ENCODE measurements at regions not wholly inside any gene's neighbourhood (a gene's known extent, or its start where the extent isn't known, plus 50 kb on each side); places are given as distances from the start of the nearest gene placed in this dataset.

- Histone ChIP-seq H3K36me3 (ENCODE audit: control insufficient read depth, insufficient read depth, low read length) (no peaks in the 10 kb centered on the region), H3K27me3 (ENCODE audit: control insufficient read depth, insufficient read depth, low read length) (no peaks in the 10 kb centered on the region), H3K4me3 (ENCODE audit: low read depth, low read length) (no peak overlapping the region)
- FAIRE-seq (no peak), DNase-seq (ENCODE audit: low read depth) (no peak)
- TF ChIP-seq, protein P1, sequence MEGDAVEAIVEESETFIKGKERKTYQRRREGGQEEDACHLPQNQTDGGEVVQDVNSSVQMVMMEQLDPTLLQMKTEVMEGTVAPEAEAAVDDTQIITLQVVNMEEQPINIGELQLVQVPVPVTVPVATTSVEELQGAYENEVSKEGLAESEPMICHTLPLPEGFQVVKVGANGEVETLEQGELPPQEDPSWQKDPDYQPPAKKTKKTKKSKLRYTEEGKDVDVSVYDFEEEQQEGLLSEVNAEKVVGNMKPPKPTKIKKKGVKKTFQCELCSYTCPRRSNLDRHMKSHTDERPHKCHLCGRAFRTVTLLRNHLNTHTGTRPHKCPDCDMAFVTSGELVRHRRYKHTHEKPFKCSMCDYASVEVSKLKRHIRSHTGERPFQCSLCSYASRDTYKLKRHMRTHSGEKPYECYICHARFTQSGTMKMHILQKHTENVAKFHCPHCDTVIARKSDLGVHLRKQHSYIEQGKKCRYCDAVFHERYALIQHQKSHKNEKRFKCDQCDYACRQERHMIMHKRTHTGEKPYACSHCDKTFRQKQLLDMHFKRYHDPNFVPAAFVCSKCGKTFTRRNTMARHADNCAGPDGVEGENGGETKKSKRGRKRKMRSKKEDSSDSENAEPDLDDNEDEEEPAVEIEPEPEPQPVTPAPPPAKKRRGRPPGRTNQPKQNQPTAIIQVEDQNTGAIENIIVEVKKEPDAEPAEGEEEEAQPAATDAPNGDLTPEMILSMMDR (IDR thresholded peaks at IDR 0.05; ENCODE audit: insufficient read depth, low read length, severe bottlenecking) = no peak
These were observed 223.9 kb downstream of the LACC1 start for GRCh38 chr13:44103429-44104196.

- Histone ChIP-seq H3K27me3 (ENCODE audit: control insufficient read depth, insufficient read depth, low read length) (no peaks in the 10 kb centered on the region), H3K36me3 (ENCODE audit: control insufficient read depth, insufficient read depth, low read length) (no peaks in the 10 kb centered on the region), H3K4me3 (ENCODE audit: low read depth, low read length) (no peak overlapping the region)
- FAIRE-seq (no peak), DNase-seq (ENCODE audit: low read depth) (peak; percentile 75)
- TF ChIP-seq, protein P1 (IDR thresholded peaks at IDR 0.05; ENCODE audit: insufficient read depth, low read length, severe bottlenecking) = no peak
These were observed 224.4 kb downstream of the LACC1 start for GRCh38 chr13:44104197-44104490.

DNA sequence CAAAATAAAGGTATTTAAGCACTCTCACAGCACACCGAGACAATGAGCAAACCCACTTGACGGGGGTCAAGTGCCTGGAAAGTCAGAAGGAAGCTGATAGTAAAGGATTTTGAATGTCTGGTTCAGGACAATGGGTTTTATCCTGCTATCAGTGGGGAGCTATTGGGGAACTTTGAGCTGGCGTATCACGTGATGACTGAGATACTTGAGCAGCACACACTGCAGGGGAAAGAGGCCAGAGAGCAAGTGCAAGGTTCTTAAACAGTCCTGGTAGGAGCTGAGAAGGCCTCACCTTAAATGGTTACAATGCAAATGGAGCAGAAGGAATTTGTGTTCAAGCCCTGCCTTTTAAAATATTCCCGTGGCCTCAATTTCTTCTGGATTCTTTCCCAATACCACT lies 225.3 kb downstream of the LACC1 start:
- Histone ChIP-seq H3K4me3 (ENCODE audit: low read depth, low read length) (no peak overlapping the region), H3K27me3 (ENCODE audit: control insufficient read depth, insufficient read depth, low read length) (no peaks in the 10 kb centered on the region), H3K36me3 (ENCODE audit: control insufficient read depth, insufficient read depth, low read length) (no peaks in the 10 kb centered on the region)
- no peak for DNase-seq (ENCODE audit: low read depth)
- TF ChIP-seq, protein P1 (IDR thresholded peaks at IDR 0.05; ENCODE audit: insufficient read depth, low read length, severe bottlenecking) = no peak
- peak; percentile 7 for FAIRE-seq

DNA sequence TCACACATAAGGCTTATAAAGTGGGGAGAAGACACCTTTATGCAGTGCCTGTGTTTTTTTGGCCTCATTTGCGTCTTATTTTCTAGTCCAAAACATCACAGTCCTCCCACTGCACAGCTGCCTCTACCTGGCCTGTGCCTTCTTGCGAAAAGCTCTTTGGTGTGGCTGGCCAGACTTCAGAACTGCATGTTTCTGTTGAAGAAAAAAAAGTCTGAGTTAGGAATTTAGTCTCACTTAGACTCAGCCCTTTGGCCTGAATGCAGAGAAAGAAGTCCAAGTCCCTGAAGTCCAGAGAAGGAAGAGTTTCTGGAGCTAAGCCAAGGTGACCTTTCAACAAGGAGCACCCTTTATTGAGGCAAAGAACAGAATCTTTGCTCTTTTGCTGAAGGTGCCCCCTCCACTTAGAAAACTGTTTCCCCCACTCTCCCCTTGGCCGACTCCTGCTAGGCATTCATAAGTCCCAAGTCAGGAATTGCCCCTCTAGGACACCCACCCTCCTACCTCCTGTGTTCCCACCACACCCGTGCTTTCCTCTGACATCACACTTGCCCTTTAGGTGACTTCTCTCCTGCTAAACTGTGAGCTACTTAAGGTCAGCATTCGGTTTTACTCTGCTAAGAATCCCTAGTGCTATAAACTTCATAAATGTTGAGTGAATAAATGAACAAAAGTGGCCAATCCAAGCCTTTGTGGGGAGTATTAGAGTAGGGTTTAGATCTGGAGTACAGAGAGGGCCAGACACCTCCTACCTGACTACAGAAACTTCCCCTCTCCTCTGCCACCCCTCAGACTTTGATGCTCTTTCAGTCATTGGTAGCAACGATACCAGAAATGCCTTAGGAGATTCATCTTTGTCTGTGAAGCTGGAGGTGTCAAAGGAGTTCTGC lies 226.8 kb downstream of the LACC1 start:
- Histone ChIP-seq H3K36me3 (ENCODE audit: control insufficient read depth, insufficient read depth, low read length) (no peaks in the 10 kb centered on the region), H3K27me3 (ENCODE audit: control insufficient read depth, insufficient read depth, low read length) (no peaks in the 10 kb centered on the region), H3K4me3 (ENCODE audit: low read depth, low read length) (no peak overlapping the region)
- TF ChIP-seq, protein P1 (IDR thresholded peaks at IDR 0.05; ENCODE audit: insufficient read depth, low read length, severe bottlenecking) = no peak
- FAIRE-seq (no peak), DNase-seq (ENCODE audit: low read depth) (no peak)

- TF ChIP-seq, protein P1 (IDR thresholded peaks at IDR 0.05; ENCODE audit: insufficient read depth, low read length, severe bottlenecking) = no peak
- FAIRE-seq = no peak
- H3K27me3 ChIP-seq (ENCODE audit: control insufficient read depth, insufficient read depth, low read length) = no peaks in the 10 kb centered on the region
- H3K36me3 ChIP-seq (ENCODE audit: control insufficient read depth, insufficient read depth, low read length) = no peaks in the 10 kb centered on the region
- DNase-seq (ENCODE audit: low read depth) = peak; percentile 89
- H3K4me3 ChIP-seq (ENCODE audit: low read depth, low read length) = no peak overlapping the region
These were observed 227.8 kb downstream of the LACC1 start for GRCh38 chr13:44107357-44108121.

Data from bronchial epithelial cell (primary cell).